HG03565 (cell line): ENCODE measurements at regions not wholly inside any gene's neighbourhood (a gene's known extent, or its start where the extent isn't known, plus 50 kb on each side); places are given as distances from the start of the nearest gene placed in this dataset.
A peak's percentile ranks its signal among the peaks of the same experiment; 100 is the strongest.
"Not testable (repeated sequence)": the region's sequence is repeated elsewhere in the genome, so short reads cannot be mapped to it uniquely, and the experiment has no call there.

ENCODE experiments used
- ATAC-seq: cut with Tn5 transposase; IDR thresholded peaks from one replicate; pipeline ENCODE4 v1.9.1; 2021; ENCODE audit warnings: mild to moderate bottlenecking, moderate library complexity; ENCODE audit not compliant: unreplicated experiment

DNA sequence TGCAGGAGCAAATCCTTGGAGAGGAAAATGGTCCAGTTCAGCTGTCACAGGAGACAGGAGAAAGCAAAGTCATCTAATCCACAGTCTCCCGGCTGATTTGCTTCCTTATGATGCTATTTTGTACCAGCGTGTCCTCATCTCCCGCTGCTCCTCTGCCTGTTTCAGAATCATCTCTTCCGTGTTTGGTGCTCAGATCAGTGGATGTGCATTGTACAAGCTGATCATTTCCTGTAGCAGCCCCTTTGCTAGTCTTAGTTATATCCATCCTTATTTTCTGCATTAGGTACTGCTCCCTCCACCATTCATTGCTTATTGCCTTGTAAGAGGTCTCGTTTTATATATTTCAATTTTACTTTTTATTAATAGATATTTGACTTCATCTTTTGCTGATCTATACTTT, 219.9 kb upstream of the PRSS58 start:
- not testable (repeated sequence) for ATAC-seq

DNA sequence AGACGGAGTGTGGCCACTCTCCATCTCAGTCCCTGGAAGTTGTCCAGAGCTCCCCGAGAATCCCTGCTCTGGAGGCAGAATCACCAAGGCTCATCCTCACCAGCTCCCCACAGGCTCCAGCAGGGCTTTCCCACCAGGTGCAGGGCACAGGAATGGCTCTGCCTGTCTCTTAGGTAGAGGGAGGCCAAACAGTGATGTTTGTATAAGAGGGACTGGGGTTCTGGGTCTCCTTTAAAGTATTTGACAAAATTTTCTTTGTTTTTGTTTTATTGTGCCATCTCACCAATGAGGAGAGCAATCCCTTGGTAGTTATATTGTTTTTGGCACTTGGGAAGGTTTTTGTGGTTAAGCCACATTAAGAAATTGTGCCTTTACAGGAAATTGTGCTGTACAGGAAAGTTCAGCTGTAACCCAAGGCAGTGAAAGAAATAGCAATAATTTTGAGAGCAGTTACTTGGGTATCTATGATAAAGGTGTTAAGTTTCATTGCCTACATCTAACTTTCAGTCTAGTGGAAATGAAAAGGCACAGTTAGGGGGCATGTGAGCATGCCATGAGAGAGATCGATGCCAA, 219.3 kb upstream of the PRSS58 start:
- ATAC-seq, result no peak

DNA sequence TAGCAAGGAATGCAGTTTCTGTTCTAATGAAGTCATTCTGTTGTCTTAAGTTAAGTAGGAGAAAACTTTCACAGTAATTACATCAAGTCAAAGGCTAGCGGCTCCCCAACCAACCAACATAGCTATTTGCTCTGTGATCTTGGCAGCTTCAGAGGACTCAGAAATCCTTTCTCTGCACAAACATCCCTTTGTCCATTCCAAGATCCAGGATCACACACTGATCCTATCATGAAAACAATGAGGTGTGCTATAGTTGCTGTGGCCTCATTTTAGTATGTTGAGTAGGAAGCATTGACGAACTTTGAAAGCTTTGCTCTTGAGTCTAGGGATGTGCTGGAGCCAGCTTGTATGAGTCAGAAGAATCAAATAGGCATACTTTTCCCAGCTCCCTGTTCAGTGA, 218.2 kb upstream of the PRSS58 start:
- ATAC-seq, result no peak

DNA sequence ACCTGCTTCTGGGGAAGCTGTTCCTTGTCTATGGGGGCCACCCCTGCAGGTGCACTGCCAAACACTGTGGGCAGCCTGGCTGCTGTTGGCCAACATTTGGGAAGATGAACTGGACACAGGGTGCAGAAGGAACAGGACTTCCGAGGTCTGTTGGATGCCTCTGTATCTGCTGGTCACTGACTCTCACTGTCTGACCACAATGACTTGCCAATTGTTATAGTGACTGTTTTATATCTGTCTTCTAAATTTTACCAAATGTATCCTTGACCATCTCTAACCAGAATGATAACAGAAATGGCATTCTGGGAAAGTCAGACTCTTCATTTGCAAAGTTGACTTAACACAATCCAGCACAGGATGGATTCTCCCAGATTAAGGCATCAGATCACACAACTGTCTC, 214.0 kb upstream of the PRSS58 start:
- ATAC-seq, result no peak

DNA sequence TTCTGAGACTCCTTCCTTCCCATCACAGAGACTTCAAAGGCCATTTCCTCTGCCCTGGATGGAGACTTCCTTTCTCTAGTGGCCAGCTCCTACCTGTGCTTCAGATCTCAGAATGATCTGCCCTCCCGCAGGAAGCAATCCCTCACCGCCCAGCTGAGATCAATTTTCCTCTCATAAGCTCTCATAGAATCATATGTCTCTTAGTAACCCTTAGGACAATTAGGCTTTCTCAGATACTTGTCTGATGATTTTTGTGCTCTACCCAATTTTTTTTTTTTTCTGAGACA, 212.6 kb upstream of the PRSS58 start:
- no peak for ATAC-seq

DNA sequence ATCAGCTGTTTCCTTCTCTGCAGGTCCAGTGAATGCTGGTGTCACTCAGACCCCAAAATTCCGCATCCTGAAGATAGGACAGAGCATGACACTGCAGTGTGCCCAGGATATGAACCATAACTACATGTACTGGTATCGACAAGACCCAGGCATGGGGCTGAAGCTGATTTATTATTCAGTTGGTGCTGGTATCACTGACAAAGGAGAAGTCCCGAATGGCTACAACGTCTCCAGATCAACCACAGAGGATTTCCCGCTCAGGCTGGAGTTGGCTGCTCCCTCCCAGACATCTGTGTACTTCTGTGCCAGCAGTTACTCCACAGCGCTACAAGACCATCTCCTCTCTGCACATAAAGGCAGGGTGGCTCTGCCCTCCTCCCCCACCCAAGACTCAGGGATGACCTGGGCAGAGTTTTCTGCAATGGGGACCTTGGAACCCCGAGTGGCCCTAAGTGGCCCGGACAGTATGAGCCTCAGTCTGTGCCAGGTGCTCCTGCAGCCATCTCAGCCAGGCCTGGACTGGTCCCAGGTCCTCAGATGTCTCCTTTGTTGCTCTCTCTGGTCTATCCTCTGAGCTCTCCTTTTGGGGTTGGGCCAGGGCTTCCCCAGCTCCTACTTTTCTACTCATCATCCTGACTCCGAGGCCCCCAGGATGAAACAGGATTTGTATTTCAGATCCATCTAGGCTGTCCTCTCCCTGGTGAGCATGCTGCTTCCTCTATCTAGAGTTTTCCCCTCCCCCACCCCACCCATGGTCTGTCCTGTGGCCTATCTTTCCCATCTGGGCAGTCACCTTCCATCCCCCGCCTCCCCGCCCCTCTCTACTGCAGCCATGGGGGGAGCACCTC, 212.1 kb upstream of the PRSS58 start:
- ATAC-seq, result no peak

DNA sequence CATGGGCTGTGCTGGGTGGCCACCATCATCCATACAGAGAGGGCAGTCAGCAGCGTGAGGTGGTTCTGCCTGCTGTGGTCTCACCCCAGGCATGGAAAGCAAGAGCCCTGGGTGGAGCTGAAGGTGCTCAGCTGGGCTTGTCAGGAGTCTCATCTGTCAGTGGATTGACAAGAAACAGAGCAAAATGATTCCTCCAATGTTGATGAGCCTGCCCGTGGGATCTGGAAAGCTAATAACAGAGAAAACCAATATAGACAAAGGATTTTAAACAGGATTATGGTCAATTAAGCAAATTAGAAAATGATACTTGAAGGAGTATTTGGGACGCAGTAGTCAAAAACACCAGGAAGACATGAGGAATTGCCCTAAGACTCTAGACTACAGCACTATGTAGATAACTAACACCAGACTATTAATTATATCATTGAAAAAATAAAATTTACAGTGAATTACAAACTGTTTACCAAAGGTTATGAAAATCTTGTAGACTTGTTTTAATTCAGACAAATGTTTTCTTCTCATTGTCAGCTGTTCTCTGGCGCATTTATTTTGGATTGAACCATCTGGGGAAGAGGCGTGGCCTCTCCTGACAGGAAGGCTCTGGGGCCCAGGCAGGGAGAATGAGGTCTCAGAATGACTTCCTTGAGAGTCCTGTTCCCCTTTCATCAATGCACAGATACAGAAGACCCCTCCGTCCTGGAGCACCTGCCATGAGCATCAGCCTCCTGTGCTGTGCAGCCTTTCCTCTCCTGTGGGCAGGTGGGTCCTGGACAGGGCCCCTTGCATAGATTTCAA, 211.2 kb upstream of the PRSS58 start:
- no peak for ATAC-seq

DNA sequence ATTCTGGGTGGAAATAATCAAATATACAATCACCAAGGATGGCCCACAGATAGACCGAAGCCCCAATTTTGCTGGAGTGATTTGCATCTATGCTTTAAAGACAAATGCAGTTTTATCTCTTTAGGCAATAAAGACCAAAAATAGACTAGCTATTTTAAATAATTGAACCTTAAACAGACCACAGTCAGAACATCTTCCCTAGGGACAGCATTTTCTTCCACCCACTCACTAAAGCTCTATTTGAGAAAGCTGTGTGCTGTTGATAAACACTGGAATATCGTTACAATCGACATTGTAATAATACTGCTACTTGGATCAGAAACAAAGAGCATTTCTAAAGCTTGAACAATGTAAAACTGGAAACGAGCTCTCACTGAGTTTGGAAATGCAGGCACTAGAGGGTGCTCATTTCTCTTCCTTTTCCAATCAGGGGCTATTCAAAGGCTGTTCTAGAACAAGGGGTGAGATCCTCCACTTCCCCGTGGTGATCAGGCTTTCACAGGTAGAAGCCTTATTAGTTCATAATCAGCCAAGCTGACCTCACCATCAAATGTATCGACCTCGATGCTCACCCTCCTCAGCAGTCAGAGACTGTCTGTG, 209.3 kb upstream of the PRSS58 start:
- ATAC-seq, result not testable (repeated sequence)

DNA sequence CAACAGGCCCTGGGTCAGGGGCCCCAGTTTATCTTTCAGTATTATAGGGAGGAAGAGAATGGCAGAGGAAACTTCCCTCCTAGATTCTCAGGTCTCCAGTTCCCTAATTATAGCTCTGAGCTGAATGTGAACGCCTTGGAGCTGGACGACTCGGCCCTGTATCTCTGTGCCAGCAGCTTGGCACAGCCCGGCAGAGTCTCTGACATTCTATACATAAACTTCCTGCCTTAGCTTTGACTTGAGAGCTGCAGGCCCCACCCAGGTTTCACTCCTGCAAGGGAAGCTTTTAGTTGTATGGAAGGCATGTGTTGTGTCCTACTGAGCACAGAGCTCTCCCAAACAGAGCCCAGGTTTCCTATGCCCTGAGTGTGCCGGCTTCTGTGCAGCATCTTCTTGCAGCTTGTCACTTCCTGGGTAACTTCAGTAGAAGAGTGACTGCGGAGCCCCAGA, 205.6 kb upstream of the PRSS58 start:
- no peak for ATAC-seq

DNA sequence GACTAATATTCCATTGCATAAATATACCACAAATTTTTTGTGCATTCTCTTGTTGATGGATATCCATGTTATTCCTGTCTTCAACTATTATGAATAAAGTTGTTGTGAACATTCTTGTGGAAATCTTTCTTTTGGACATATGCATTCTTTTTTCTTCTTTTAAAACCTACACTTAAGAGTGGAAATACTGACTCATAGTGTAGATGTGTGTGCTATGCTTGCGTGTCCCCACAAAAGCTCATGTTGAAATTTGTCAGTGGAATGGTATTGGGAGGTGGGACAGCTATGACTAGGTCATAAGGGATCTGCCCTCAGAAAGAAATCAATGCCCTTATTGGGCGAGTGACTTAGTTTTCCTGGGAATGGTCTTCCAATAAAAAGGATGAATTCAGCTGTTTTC, 203.6 kb upstream of the PRSS58 start:
- ATAC-seq, result no peak

DNA sequence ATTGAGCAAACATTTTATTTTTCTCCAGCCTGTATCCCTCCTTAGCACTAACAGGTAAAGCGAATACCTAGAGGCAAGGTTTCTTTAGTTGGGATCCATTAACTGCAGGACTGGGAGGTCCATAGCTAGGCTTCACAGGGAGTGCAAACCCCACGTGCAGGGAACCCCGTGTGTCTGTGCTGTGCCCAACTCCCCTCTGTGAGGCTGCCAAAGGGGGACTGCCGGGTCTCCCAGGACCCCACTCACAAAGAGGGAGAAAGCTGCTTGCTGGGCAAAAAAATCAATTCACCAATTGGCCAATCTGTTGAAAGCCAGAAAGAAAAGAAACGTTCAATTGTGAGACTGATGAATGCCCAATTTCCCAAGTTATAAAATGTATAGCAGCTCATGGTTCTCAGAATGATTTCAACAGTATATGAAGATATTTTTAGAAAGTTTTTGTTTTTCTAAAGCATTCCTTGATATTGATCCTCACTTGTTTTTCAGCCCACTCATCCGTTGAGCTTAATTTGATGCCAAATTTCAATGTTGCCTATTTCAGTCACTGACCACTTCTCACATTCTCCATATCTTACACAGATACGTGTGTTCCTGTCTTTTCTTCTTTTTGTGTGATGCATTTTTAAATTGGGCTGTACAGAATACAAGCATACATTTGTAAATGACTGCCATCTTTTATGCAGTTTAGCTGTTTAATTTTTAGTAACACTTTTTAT, 202.7 kb upstream of the PRSS58 start:
- no peak for ATAC-seq

DNA sequence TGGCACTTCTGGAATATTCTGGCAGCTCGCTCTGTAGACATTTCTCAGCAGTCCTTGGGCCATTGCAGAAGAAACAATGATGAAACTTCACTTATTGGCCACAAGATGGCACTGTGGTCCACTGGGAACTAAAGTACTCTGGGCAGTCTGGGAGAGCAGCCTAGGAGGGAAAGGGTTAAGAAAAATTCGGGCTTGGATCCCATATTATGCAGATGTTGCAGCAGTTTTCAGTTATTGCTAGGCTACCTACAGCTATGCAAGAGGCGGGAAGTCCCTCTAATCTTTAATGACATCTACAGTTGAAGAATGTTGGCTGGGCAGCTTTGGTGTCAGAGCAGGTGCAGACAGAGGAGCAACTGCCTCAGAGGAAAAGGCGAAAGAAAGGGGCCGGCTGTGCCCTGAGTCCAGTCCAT, 201.7 kb upstream of the PRSS58 start:
- ATAC-seq, result peak; percentile 79

DNA sequence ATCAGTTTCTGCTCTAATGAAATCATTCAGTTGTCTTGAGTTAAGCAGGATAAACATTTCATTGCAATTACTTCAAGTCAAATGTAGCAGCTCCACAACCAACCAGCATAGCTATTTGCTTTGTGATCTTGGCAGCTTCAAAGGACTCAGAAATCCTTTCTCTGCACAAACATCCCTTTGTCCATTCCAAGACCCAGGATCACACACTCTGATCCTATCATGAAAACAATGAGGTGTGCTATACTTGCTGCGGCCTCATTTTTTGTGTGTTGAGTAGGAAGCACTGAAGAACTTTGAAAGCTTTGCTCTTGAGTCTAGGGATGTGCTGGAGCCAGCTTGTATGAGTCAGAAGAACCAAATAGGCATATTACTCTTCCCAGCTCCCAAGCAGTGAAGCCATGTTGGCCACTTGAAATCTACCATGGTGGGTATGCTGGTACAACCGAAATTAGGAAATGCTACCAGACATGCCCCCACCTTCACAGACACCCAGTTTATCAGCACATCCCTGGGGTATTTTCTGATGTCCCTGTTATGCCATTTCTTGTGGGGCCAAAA, 199.4 kb upstream of the PRSS58 start:
- ATAC-seq, result no peak

DNA sequence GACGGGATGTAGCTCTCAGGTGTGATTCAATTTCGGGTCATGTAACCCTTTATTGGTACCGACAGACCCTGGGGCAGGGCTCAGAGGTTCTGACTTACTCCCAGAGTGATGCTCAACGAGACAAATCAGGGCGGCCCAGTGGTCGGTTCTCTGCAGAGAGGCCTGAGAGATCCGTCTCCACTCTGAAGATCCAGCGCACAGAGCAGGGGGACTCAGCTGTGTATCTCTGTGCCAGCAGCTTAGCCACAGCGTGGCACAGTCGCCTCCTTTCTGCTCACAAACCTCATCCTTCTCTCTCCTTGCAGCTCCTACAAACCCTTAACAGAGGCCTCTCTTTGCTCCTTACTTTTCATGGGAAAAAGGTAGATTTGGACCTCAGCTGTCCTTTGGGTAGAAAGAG, 197.5 kb upstream of the PRSS58 start:
- no peak for ATAC-seq

DNA sequence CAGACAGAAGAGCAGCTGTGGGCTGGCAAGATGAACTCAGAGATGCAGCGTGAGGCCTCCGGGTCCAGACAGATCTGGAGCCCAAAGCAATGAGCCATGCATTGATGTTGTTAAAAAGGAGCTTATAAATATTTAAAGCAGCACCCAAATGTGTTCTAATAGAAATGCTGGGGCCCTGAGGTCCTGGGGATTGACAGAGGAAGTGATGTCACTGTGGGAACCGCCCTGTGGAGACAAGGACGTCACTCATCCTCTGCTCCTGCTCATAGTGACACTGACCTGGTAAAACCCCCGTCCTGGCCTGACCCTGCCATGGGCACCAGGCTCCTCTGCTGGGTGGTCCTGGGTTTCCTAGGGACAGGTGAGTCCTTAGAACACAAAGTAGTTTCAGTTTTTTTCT, 197.0 kb upstream of the PRSS58 start:
- ATAC-seq, result no peak

DNA sequence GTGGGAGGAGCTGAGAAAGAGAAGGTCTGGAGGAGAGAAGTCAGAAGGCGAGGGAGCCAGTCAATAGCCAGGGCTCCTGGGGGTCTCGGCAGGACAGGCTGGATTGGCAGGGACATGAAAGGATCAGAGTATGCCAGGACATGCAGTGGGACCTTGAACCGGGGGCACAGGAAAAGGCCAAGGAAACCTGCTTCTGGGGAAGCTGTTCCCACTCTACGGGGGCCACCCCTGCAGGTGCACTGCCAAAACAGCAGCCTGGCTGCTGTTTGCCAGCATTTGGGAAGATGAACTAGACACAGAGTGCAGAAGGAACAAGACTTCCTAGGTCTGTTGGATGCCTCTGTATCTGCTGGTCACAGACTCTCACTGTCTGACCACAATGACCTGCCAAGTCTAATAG, 194.9 kb upstream of the PRSS58 start:
- ATAC-seq, result no peak

DNA sequence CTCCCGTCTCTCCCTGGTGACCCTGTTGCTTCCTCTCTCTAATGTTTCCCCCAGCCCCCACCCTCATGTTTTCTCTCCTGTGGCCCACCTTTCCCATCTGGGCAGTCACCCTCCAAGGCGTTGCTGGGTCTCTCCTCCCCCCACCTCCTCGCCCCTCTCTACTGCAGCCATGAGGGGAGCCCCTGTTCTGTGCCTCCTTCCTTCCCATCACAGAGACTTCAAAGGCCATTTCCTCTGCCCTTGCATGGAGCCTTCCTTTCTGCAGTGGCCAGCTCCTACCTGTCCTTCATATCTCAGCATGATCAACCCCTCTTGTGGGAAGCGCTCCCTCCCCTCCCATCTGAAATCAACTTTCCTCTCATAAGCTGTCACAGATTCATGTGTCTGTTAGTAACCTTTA, 194.0 kb upstream of the PRSS58 start:
- no peak for ATAC-seq

DNA sequence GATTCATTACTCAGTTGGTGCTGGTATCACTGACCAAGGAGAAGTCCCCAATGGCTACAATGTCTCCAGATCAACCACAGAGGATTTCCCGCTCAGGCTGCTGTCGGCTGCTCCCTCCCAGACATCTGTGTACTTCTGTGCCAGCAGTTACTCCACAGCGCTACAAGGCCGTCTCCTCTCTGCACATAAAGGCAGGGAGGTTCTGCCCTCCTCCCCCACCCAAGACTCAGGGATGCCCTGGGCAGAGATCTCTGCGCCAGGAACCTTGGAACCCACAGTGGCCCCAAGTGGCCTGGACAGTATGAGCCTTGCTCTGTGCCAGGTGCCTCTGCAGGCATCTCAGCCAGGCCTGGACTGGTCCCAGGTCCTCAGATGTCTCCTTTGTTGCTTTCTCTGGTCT, 193.4 kb upstream of the PRSS58 start:
- ATAC-seq, result no peak

DNA sequence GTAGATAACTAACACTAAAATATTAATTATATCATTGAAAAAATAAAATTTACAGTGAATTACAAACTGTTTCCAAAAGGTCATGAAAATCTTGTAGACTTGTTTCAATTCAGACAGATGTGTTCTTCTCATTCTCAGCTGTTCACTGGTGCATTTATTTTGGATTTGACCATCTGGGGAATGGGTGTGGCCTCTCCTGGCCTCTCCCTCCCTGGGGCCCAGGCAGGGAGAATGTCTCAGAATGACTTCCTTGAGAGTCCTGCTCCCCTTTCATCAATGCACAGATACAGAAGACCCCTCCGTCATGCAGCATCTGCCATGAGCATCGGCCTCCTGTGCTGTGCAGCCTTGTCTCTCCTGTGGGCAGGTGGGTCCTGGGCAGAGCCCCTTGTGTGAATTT, 192.8 kb upstream of the PRSS58 start:
- no peak for ATAC-seq

DNA sequence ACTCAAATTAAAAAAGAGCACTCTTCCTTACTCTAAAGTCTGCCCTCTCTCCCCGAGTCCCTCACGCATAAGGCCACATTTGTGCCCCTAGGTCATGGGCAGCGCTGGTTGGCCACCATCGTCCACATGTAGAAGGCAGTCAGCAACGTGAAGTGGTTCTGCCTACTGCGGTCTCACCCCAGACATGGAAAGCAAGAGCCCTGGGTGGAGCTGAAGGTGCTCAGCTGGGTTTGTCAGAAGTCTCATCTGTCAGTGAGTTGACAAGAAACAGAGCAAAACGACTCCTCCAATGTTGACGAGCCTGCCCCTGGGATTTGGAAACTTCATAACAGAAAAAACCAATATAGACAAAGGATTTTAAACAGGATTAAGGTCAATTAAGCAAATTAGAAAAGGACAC, 192.3 kb upstream of the PRSS58 start:
- no peak for ATAC-seq

DNA sequence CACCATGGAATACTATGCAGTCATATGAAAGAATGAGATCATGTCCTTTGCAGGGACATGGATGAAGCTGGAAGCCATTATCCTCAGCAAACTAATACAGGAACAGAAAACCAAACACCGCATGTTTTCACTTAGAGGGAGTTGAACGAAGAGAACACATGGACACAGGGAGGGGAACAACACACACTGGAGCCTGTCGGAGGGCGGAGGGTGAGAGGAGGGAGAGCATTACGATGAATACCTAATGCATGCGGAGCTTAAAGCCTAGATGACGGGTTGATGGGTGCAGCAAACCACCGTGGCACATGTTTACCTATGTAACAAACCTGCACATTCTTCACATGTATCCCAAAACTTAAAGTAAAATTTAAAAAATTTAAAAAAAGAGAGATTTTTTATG, 191.0 kb upstream of the PRSS58 start:
- not testable (repeated sequence) for ATAC-seq
